HL-60 (cell line): ENCODE measurements at regions not wholly inside any gene's neighbourhood (a gene's known extent, or its start where the extent isn't known, plus 50 kb on each side); places are given as distances from the start of the nearest gene placed in this dataset.
"Not testable (repeated sequence)": the region's sequence is repeated elsewhere in the genome, so short reads cannot be mapped to it uniquely, and the experiment has no call there.

ENCODE experiments used
- DNase-seq, 2 experiments: peaks; one replicate each; pipeline ENCODE4 v3.0.0-alpha.2; 2010 to 2020; ENCODE audit warnings: low read depth in 1 of 2, low spot score in 1 of 2
- H3K27ac ChIP-seq: fragments of 250-450 bp; sonication (Bioruptor Pico); replicated peaks from 2 replicates; pipeline ENCODE4 v1.5.1; 2020; ENCODE audit warnings: mild to moderate bottlenecking, moderate library complexity
- H3K27me3 ChIP-seq: fragments of 250-450 bp; sonication (Bioruptor Pico); 2 replicates; pipeline ENCODE4 v1.5.1; 2021; ENCODE audit warnings: mild to moderate bottlenecking, moderate library complexity; ENCODE audit not compliant: insufficient read depth, poor library complexity, severe bottlenecking
- H3K4me3 ChIP-seq: replicated peaks from 2 replicates; pipeline ENCODE4 v1.5.1; 2011; ENCODE audit warnings: mild to moderate bottlenecking, control low read depth, low read length; ENCODE audit not compliant: insufficient read depth
- CTCF ChIP-seq: IDR thresholded peaks from one replicate; pipeline ENCODE4 v1.5.1; 2011; ENCODE audit warnings: low read length, control low read depth, inconsistent platforms; ENCODE audit not compliant: insufficient read depth
- GABPA ChIP-seq: IDR thresholded peaks from 2 replicates; pipeline ENCODE4 v1.6.1; 2012; ENCODE audit warnings: low read depth
- POLR2AphosphoS5 ChIP-seq: IDR thresholded peaks from 2 replicates; pipeline ENCODE4 v1.6.1; 2012; ENCODE audit warnings: low read depth
- REST ChIP-seq: IDR thresholded peaks from 2 replicates; pipeline ENCODE4 v1.6.1; 2012; ENCODE audit warnings: low read depth; ENCODE audit not compliant: insufficient replicate concordance
- SPI1 ChIP-seq: IDR thresholded peaks from 2 replicates; pipeline ENCODE4 v1.6.1; 2012; ENCODE audit warnings: low read depth, mild to moderate bottlenecking, borderline replicate concordance

GRCh38 chr6:117008618-117009017 is 131.6 kb downstream of the RFX6 start:
- no peak overlapping the region for H3K4me3 ChIP-seq
- H3K27me3 ChIP-seq = peaks cover 2% of the 10 kb centered on the region
- no peak for DNase-seq
- no peak overlapping the region for H3K27ac ChIP-seq
- TF ChIP-seq REST (no peak), CTCF (no peak), POLR2AphosphoS5 (no peak)

GRCh38 chr6:117014641-117015473 is 137.8 kb downstream of the RFX6 start:
- H3K4me3 ChIP-seq, DNase-seq, H3K27ac ChIP-seq, H3K27me3 ChIP-seq: not testable (repeated sequence)

GRCh38 chr6:117015474-117015804 is 138.4 kb downstream of the RFX6 start:
- not testable (repeated sequence) for H3K27me3 ChIP-seq, H3K27ac ChIP-seq, H3K4me3 ChIP-seq, DNase-seq

GRCh38 chr6:117018771-117019170 is 141.7 kb downstream of the RFX6 start:
- no peak for DNase-seq
- no peak overlapping the region for H3K27ac ChIP-seq
- no peak overlapping the region for H3K4me3 ChIP-seq
- TF ChIP-seq SPI1 (no peak), GABPA (no peak), CTCF (no peak), REST (no peak), POLR2AphosphoS5 (no peak)
- H3K27me3 ChIP-seq = peaks cover 2% of the 10 kb centered on the region

GRCh38 chr6:117022774-117023173 is 145.7 kb downstream of the RFX6 start:
- no peak overlapping the region for H3K4me3 ChIP-seq
- no peak for DNase-seq
- TF ChIP-seq SPI1 (no peak), POLR2AphosphoS5 (no peak), CTCF (no peak), REST (no peak), GABPA (no peak)
- no peak overlapping the region for H3K27ac ChIP-seq
- peaks cover 2% of the 10 kb centered on the region for H3K27me3 ChIP-seq
